ENCODE measurements at regions not wholly inside any gene's neighbourhood (a gene's known extent, or its start where the extent isn't known, plus 50 kb on each side); places are given as distances from the start of the nearest gene placed in this dataset.

DNA sequence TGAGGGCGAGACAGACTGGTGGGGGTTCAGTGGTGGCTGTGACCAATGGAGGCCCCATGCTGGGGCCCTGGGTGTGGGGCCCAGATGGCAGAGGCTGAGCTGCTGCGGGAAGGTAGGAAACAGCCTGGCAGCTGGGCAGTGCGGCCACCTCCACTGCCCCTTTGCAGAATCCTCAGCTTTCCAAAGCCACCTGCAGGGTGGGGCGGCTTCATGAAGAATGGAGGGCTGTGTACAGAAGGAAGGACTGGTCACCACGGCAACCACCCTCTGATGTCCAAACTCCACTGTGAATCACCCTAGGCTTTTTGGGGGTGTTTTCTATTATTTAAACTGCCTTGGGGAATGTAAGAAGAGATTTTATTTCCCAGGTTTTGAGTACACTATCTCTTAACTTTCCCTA lies 166.3 kb upstream of the NAV2 start:
- H3K79me2 ChIP-seq (ENCODE audit: insufficient read depth, low read length): no peaks in the 10 kb centered on the region
- no peaks in the 10 kb centered on the region for H3K4me1 ChIP-seq (ENCODE audit: insufficient read depth, low read length, severe bottlenecking)
- no peaks in the 10 kb centered on the region for H3K9me3 ChIP-seq (ENCODE audit: low read length)
- H3F3A ChIP-seq (ENCODE audit: insufficient read depth, low read length): no peaks in the 10 kb centered on the region
- no peak overlapping the region for H3K4me3 ChIP-seq (ENCODE audit: low read depth, low read length, poor library complexity, severe bottlenecking)
- H2AFZ ChIP-seq (ENCODE audit: low read length): no peak overlapping the region
- no peaks in the 10 kb centered on the region for H4K20me1 ChIP-seq (ENCODE audit: insufficient read depth, low read length)
- no peaks in the 10 kb centered on the region for H3K36me3 ChIP-seq (ENCODE audit: insufficient read depth, low read length)
- H3K27me3 ChIP-seq (ENCODE audit: insufficient read depth, low read length): no peaks in the 10 kb centered on the region
- H3K27ac ChIP-seq (ENCODE audit: low read depth, low read length, poor library complexity, severe bottlenecking): no peak overlapping the region
- TF ChIP-seq, protein P1, sequence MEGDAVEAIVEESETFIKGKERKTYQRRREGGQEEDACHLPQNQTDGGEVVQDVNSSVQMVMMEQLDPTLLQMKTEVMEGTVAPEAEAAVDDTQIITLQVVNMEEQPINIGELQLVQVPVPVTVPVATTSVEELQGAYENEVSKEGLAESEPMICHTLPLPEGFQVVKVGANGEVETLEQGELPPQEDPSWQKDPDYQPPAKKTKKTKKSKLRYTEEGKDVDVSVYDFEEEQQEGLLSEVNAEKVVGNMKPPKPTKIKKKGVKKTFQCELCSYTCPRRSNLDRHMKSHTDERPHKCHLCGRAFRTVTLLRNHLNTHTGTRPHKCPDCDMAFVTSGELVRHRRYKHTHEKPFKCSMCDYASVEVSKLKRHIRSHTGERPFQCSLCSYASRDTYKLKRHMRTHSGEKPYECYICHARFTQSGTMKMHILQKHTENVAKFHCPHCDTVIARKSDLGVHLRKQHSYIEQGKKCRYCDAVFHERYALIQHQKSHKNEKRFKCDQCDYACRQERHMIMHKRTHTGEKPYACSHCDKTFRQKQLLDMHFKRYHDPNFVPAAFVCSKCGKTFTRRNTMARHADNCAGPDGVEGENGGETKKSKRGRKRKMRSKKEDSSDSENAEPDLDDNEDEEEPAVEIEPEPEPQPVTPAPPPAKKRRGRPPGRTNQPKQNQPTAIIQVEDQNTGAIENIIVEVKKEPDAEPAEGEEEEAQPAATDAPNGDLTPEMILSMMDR (IDR thresholded peaks at IDR 0.05; ENCODE audit: low read length): no peak
- no peak for TF ChIP-seq EZH2 (IDR thresholded peaks at IDR 0.05; ENCODE audit: borderline replicate concordance, low read length)
- no peak overlapping the region for H3K9ac ChIP-seq (ENCODE audit: low read length)
- H3K9me2 ChIP-seq (ENCODE audit: low read depth, low read length): no peaks in the 10 kb centered on the region
- H3K4me2 ChIP-seq (ENCODE audit: low read length): no peak overlapping the region

DNA sequence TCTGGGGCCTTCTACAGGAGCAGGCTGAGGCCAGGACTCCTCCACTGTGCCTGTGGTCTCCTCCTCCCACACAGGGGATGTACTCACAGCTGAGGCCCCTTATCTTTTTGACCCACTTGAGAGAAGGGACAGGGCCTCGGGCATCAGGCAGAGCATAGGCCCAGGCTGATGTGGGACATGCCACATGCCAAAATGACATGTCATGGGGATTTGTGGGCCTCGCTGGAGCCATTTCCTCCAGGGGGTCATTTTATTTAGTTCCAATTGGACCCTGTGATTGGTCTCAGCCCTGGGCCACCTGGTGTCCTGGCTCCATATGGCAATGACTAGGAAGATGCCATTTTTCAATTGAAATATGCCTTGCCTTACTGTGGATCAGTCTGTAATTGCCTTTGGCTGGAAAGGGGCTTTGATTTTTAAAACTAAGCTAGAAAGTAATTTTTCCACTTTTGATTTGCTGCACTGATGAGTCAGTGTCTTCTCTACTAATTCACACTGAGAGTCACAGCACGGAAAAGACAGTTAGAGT lies 171.1 kb upstream of the NAV2 start:
- H3K9me2 ChIP-seq (ENCODE audit: low read depth, low read length): no peaks in the 10 kb centered on the region

DNA sequence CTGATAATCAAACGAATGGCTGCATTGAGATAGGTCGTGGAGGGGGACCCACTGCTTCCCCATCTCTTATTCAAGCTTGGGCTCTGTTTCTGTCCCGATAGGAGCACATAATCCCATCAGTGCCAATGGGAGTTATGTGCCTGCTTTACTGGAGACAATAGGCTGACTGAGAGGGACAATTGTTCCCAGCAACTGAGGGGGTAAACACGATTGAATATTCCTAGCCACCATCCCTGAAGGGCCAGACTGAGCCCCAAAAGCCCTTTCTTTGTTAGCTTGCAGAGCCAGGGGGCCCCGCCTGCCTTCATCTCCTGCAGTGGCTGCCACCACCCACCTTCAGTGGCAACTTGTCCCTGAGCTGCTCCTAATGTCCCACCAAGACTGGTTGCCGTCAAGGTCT lies 172.8 kb upstream of the NAV2 start:
- H2AFZ ChIP-seq (ENCODE audit: low read length): no peak overlapping the region
- H3K9me2 ChIP-seq (ENCODE audit: low read depth, low read length): no peaks in the 10 kb centered on the region
- H3K4me1 ChIP-seq (ENCODE audit: insufficient read depth, low read length, severe bottlenecking): no peaks in the 10 kb centered on the region
- TF ChIP-seq, protein P1 (IDR thresholded peaks at IDR 0.05; ENCODE audit: low read length): no peak
- no peak for TF ChIP-seq EZH2 (IDR thresholded peaks at IDR 0.05; ENCODE audit: borderline replicate concordance, low read length)
- no peak overlapping the region for H3K27ac ChIP-seq (ENCODE audit: low read depth, low read length, poor library complexity, severe bottlenecking)
- H4K20me1 ChIP-seq (ENCODE audit: insufficient read depth, low read length): no peaks in the 10 kb centered on the region
- no peaks in the 10 kb centered on the region for H3K79me2 ChIP-seq (ENCODE audit: insufficient read depth, low read length)
- no peaks in the 10 kb centered on the region for H3F3A ChIP-seq (ENCODE audit: insufficient read depth, low read length)
- no peaks in the 10 kb centered on the region for H3K27me3 ChIP-seq (ENCODE audit: insufficient read depth, low read length)
- H3K4me2 ChIP-seq (ENCODE audit: low read length): no peak overlapping the region
- no peaks in the 10 kb centered on the region for H3K9me3 ChIP-seq (ENCODE audit: low read length)
- H3K9ac ChIP-seq (ENCODE audit: low read length): no peak overlapping the region
- no peak overlapping the region for H3K4me3 ChIP-seq (ENCODE audit: low read depth, low read length, poor library complexity, severe bottlenecking)
- no peaks in the 10 kb centered on the region for H3K36me3 ChIP-seq (ENCODE audit: insufficient read depth, low read length)

More for the DNA sequence above, 171.1 kb upstream of the NAV2 start:
- Histone ChIP-seq H3K27me3 (ENCODE audit: insufficient read depth, low read length) (no peaks in the 10 kb centered on the region), H3K4me1 (ENCODE audit: insufficient read depth, low read length, severe bottlenecking) (no peaks in the 10 kb centered on the region), H3F3A (ENCODE audit: insufficient read depth, low read length) (no peaks in the 10 kb centered on the region), H3K79me2 (ENCODE audit: insufficient read depth, low read length) (no peaks in the 10 kb centered on the region), H4K20me1 (ENCODE audit: insufficient read depth, low read length) (no peaks in the 10 kb centered on the region), H3K4me3 (ENCODE audit: low read depth, low read length, poor library complexity, severe bottlenecking) (no peak overlapping the region), H3K4me2 (ENCODE audit: low read length) (no peak overlapping the region), H3K27ac (ENCODE audit: low read depth, low read length, poor library complexity, severe bottlenecking) (no peak overlapping the region), H3K9me3 (ENCODE audit: low read length) (no peaks in the 10 kb centered on the region), H3K9ac (ENCODE audit: low read length) (no peak overlapping the region), H2AFZ (ENCODE audit: low read length) (no peak overlapping the region), H3K36me3 (ENCODE audit: insufficient read depth, low read length) (no peaks in the 10 kb centered on the region)
- TF ChIP-seq, protein P1 (IDR thresholded peaks at IDR 0.05; ENCODE audit: low read length): no peak
- no peak for TF ChIP-seq EZH2 (IDR thresholded peaks at IDR 0.05; ENCODE audit: borderline replicate concordance, low read length)

All from OCI-LY1 (cell line).